ENCODE measurements at regions not wholly inside any gene's neighbourhood (a gene's known extent, or its start where the extent isn't known, plus 50 kb on each side); places are given as distances from the start of the nearest gene placed in this dataset.

- ATAC-seq (ENCODE audit: low read depth) (no peak), DNase-seq (no peak)
- no peak overlapping the region for H3K56ac ChIP-seq (ENCODE audit: extremely low read depth, insufficient read depth, low read length)
- H2BK20ac ChIP-seq (ENCODE audit: low read depth, low read length): no peak overlapping the region
- TF ChIP-seq NFE2L2 (IDR thresholded peaks at IDR 0.05; ENCODE audit: low read depth, low read length): no peak
- TF ChIP-seq, protein P1, sequence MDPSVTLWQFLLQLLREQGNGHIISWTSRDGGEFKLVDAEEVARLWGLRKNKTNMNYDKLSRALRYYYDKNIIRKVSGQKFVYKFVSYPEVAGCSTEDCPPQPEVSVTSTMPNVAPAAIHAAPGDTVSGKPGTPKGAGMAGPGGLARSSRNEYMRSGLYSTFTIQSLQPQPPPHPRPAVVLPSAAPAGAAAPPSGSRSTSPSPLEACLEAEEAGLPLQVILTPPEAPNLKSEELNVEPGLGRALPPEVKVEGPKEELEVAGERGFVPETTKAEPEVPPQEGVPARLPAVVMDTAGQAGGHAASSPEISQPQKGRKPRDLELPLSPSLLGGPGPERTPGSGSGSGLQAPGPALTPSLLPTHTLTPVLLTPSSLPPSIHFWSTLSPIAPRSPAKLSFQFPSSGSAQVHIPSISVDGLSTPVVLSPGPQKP (IDR thresholded peaks at IDR 0.05; ENCODE audit: borderline replicate concordance, low read depth, low read length): no peak
- no peak for TF ChIP-seq POLR2A (IDR thresholded peaks at IDR 0.05; ENCODE audit: low read depth, low read length)
- no peak for TF ChIP-seq FOS (IDR thresholded peaks at IDR 0.05; ENCODE audit: low read depth, low read length)
- TF ChIP-seq SMC3 (IDR thresholded peaks at IDR 0.05; ENCODE audit: low read depth, low read length): no peak
- TF ChIP-seq USF2 (IDR thresholded peaks at IDR 0.05; ENCODE audit: low read depth, low read length): no peak
- TF ChIP-seq MAZ (IDR thresholded peaks at IDR 0.05; ENCODE audit: borderline replicate concordance, low read depth, low read length): no peak
- TF ChIP-seq RFX5 (IDR thresholded peaks at IDR 0.05; ENCODE audit: low read depth, low read length): no peak
- TF ChIP-seq RCOR1 (IDR thresholded peaks at IDR 0.05; ENCODE audit: insufficient replicate concordance, low read length): no peak
- no peak for TF ChIP-seq CHD1 (IDR thresholded peaks at IDR 0.05; ENCODE audit: low read depth, low read length)
- TF ChIP-seq BHLHE40 (IDR thresholded peaks at IDR 0.05; ENCODE audit: low read depth, low read length): no peak
- no peak for TF ChIP-seq MAFK (IDR thresholded peaks at IDR 0.05; ENCODE audit: low read depth, low read length)
- TF ChIP-seq MXI1 (IDR thresholded peaks at IDR 0.05; ENCODE audit: borderline replicate concordance, low read depth, low read length): no peak
- TF ChIP-seq RAD21 (IDR thresholded peaks at IDR 0.05; ENCODE audit: low read length): no peak
- no peak for TF ChIP-seq CEBPB (IDR thresholded peaks at IDR 0.05; ENCODE audit: low read depth, low read length)
- TF ChIP-seq, protein P2, sequence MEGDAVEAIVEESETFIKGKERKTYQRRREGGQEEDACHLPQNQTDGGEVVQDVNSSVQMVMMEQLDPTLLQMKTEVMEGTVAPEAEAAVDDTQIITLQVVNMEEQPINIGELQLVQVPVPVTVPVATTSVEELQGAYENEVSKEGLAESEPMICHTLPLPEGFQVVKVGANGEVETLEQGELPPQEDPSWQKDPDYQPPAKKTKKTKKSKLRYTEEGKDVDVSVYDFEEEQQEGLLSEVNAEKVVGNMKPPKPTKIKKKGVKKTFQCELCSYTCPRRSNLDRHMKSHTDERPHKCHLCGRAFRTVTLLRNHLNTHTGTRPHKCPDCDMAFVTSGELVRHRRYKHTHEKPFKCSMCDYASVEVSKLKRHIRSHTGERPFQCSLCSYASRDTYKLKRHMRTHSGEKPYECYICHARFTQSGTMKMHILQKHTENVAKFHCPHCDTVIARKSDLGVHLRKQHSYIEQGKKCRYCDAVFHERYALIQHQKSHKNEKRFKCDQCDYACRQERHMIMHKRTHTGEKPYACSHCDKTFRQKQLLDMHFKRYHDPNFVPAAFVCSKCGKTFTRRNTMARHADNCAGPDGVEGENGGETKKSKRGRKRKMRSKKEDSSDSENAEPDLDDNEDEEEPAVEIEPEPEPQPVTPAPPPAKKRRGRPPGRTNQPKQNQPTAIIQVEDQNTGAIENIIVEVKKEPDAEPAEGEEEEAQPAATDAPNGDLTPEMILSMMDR (conservative IDR thresholded peaks at IDR 0.05; ENCODE audit: low read depth, low read length): no peak
- no peak overlapping the region for H2AK9ac ChIP-seq (replicated peaks; ENCODE audit: low read depth, low read length, poor library complexity)
- no peak overlapping the region for H2AK5ac ChIP-seq (ENCODE audit: low read depth, low read length)
- no peak overlapping the region for H3K9ac ChIP-seq (ENCODE audit: low read depth, low read length)
- dilution Hi-C loops (cut with HindIII; ENCODE audit: low sequenced_read_pairs, unreplicated experiment) (no loop called here), intact Hi-C loops (cut with micrococcal nuclease) (no loop called here), in situ Hi-C loops (cut with MboI; ENCODE audit: low sequenced_read_pairs) (no loop called here)
- no peak overlapping the region for H3K4me2 ChIP-seq (ENCODE audit: low read depth, low read length)
- no peaks in the 10 kb centered on the region for H4K20me1 ChIP-seq (ENCODE audit: insufficient read depth, low read length)
- H3K9me1 ChIP-seq (ENCODE audit: insufficient read depth, low read length): no peaks in the 10 kb centered on the region
- H4K91ac ChIP-seq (ENCODE audit: insufficient read depth, low read depth, low read length): no peak overlapping the region
- no peak overlapping the region for H3K4ac ChIP-seq (ENCODE audit: low read depth, low read length)
- no peak overlapping the region for H2AFZ ChIP-seq (replicated peaks; ENCODE audit: low read length, poor library complexity)
- CTCF ChIA-PET: no interaction called here
- H3K18ac ChIP-seq (ENCODE audit: low read depth, low read length): no peak overlapping the region
- no peak overlapping the region for H3K27ac ChIP-seq (ENCODE audit: insufficient read depth, low read length)
- no peaks in the 10 kb centered on the region for H3K79me1 ChIP-seq (ENCODE audit: low read depth in 1 of 2, low read length in 2 of 2)
- no CpG with 5 or more reads among the region's 2 CpGs for WGBS, 2 experiments (ENCODE audit: extremely low coverage in 2 of 2, insufficient read length in 1 of 2)
- POLR2A ChIA-PET (ENCODE audit: unreplicated experiment): interaction anchor here (0.6 kb wide), 1 partner anchor 514 kb away, joined by 3 read pairs; no protein-coding TSS in a partner anchor
- no peaks in the 10 kb centered on the region for H3K4me1 ChIP-seq (ENCODE audit: control insufficient read depth, insufficient read depth, low read length)
- H3K36me3 ChIP-seq (ENCODE audit: control insufficient read depth, insufficient read depth, low read length): no peaks in the 10 kb centered on the region
- no peak overlapping the region for H4K8ac ChIP-seq (ENCODE audit: low read depth in 2 of 2, low read length in 2 of 2)
- no peak overlapping the region for H3K14ac ChIP-seq (replicated peaks; ENCODE audit: low read depth, low read length)
- H3K9me3 ChIP-seq (ENCODE audit: control insufficient read depth, insufficient read depth, low read length): no peaks in the 10 kb centered on the region
- no peak overlapping the region for H4K5ac ChIP-seq (ENCODE audit: low read depth, low read length)
- no peaks in the 10 kb centered on the region for H3K27me3 ChIP-seq (ENCODE audit: control insufficient read depth, insufficient read depth, low read length)
- H2BK120ac ChIP-seq (ENCODE audit: low read depth, low read length): no peak overlapping the region
- no peak overlapping the region for H2BK15ac ChIP-seq (ENCODE audit: low read depth, low read length)
- no TSS peak for BruUV-seq (replicated peaks)
- H3K23ac ChIP-seq (ENCODE audit: low read depth, low read length): no peak overlapping the region
- no peak overlapping the region for H3K4me3 ChIP-seq (ENCODE audit: insufficient read depth, low read depth, low read length)
- H2BK5ac ChIP-seq (ENCODE audit: low read depth, low read length, poor library complexity, severe bottlenecking): no peak overlapping the region
Observed at GRCh38 chr2:156680266-156680665, 244.1 kb downstream of the GPD2 start.

All from IMR-90 (cell line).